GM23248 (cell line): ENCODE measurements at regions not wholly inside any gene's neighbourhood (a gene's known extent, or its start where the extent isn't known, plus 50 kb on each side); places are given as distances from the start of the nearest gene placed in this dataset.

Source experiments
- DNase-seq: peaks from one replicate; pipeline ENCODE4 v3.0.0-alpha.2; 2015
- H2AFZ ChIP-seq: fragments of 200-600 bp; sonication (generic); 2 replicates; pipeline ENCODE4 v1.6.1; 2016; ENCODE audit warnings: antibody characterized with exemption
- H3F3A ChIP-seq: fragments of 200-600 bp; sonication (generic); 2 replicates; pipeline ENCODE4 v1.6.1; 2016; ENCODE audit warnings: mild to moderate bottlenecking, antibody characterized with exemption, mixed run types; ENCODE audit not compliant: insufficient read depth
- H3K27ac ChIP-seq: fragments of 200-600 bp; sonication (generic); 2 replicates; pipeline ENCODE4 v1.5.1; 2016; ENCODE audit warnings: mild to moderate bottlenecking
- H3K27me3 ChIP-seq: fragments of 200-600 bp; sonication (generic); replicated peaks from 2 replicates; pipeline ENCODE4 v1.6.1; 2016; ENCODE audit warnings: mild to moderate bottlenecking; ENCODE audit not compliant: insufficient read depth
- H3K36me3 ChIP-seq: fragments of 200-600 bp; sonication (generic); 2 replicates; pipeline ENCODE4 v1.6.1; 2016; ENCODE audit warnings: low read depth, mild to moderate bottlenecking
- H3K4me1 ChIP-seq: fragments of 200-600 bp; sonication (generic); 2 replicates; pipeline ENCODE4 v1.6.1; 2016; ENCODE audit warnings: mild to moderate bottlenecking; ENCODE audit not compliant: insufficient read depth
- H3K4me2 ChIP-seq: fragments of 200-600 bp; sonication (generic); one replicate; pipeline ENCODE4 v1.6.1; 2016; ENCODE audit warnings: mild to moderate bottlenecking; ENCODE audit not compliant: unreplicated experiment
- H3K4me3 ChIP-seq: fragments of 200-600 bp; sonication (generic); 2 replicates; pipeline ENCODE4 v1.5.1; 2016; ENCODE audit warnings: mild to moderate bottlenecking
- H3K79me2 ChIP-seq: fragments of 200-600 bp; sonication (generic); 2 replicates; pipeline ENCODE4 v1.6.1; 2016; ENCODE audit warnings: mild to moderate bottlenecking; ENCODE audit not compliant: insufficient read depth
- H3K9ac ChIP-seq: fragments of 200-600 bp; sonication (generic); 2 replicates; pipeline ENCODE4 v1.6.1; 2016; ENCODE audit warnings: mild to moderate bottlenecking
- H3K9me2 ChIP-seq: fragments of 200-600 bp; sonication (generic); 2 replicates; pipeline ENCODE4 v1.6.1; 2016; ENCODE audit warnings: mixed run types, mild to moderate bottlenecking, moderate library complexity; ENCODE audit not compliant: insufficient read depth
- H3K9me3 ChIP-seq: fragments of 200-600 bp; sonication (generic); one replicate; pipeline ENCODE4 v1.6.1; 2017; ENCODE audit warnings: low read depth
- H4K20me1 ChIP-seq: fragments of 200-600 bp; sonication (generic); 2 replicates; pipeline ENCODE4 v1.6.0; 2016; ENCODE audit not compliant: insufficient read depth
- EZH2 ChIP-seq: fragments of 200-600 bp; sonication (generic); IDR thresholded peaks from 2 replicates; pipeline ENCODE4 v1.6.1; 2018; ENCODE audit warnings: antibody characterized with exemption, mild to moderate bottlenecking; ENCODE audit not compliant: insufficient read depth, poor library complexity, severe bottlenecking
- EZH2phosphoT487 ChIP-seq: fragments of 200-600 bp; sonication (generic); IDR thresholded peaks from 2 replicates; pipeline ENCODE4 v1.6.1; 2018; ENCODE audit warnings: antibody characterized with exemption, moderate library complexity, mild to moderate bottlenecking, low read depth; ENCODE audit not compliant: insufficient read depth
- WGBS, 2 experiments: methylation state at CpG; one replicate each; pipeline ENCODE4 v1.1.6; 2015 to 2017; ENCODE audit warnings: low lambda C conversion rate in 2 of 2, low coverage in 1 of 2; ENCODE audit errors: missing lambda C conversion rate in 2 of 2; 5-methylcytosine and 5-hydroxymethylcytosine counted together
- in situ Hi-C: fragments of 300-500 bp; cut with MboI; formaldehyde crosslinking; loops from 2 replicates; pipeline ENCODE4 v1.15.0; 2020

- no peak overlapping the region for H2AFZ ChIP-seq
- TF ChIP-seq EZH2 (no peak), EZH2phosphoT487 (no peak)
- no peaks in the 10 kb centered on the region for H3K36me3 ChIP-seq
- no peaks in the 10 kb centered on the region for H3K9me2 ChIP-seq
- in situ Hi-C loops = no loop called here
- no peaks in the 10 kb centered on the region for H3K9me3 ChIP-seq
- no peak for DNase-seq
- H3K4me2 ChIP-seq = no peak overlapping the region
- no peaks in the 10 kb centered on the region for H4K20me1 ChIP-seq
- no peak overlapping the region for H3K27ac ChIP-seq
- H3K79me2 ChIP-seq = no peaks in the 10 kb centered on the region
- H3F3A ChIP-seq = no peaks in the 10 kb centered on the region
- H3K27me3 ChIP-seq = no peaks in the 10 kb centered on the region
- H3K4me3 ChIP-seq = no peak overlapping the region
- 56 to 61% methylated on average over 9 of the region's 9 CpGs for WGBS, 2 experiments
- H3K4me1 ChIP-seq = no peaks in the 10 kb centered on the region
- no peak overlapping the region for H3K9ac ChIP-seq
Measured at GRCh38 chr17:14604591-14605266, 303.8 kb downstream of the HS3ST3B1 start.

GRCh38 chr17:14596224-14596623, 295.3 kb downstream of the HS3ST3B1 start:
- H4K20me1 ChIP-seq = no peaks in the 10 kb centered on the region
- no peaks in the 10 kb centered on the region for H3F3A ChIP-seq
- 40 to 47% methylated on average over 4 of the region's 4 CpGs for WGBS, 2 experiments
- H3K36me3 ChIP-seq = no peaks in the 10 kb centered on the region
- no peak overlapping the region for H3K4me2 ChIP-seq
- H3K27ac ChIP-seq = no peak overlapping the region
- H3K9me3 ChIP-seq = no peaks in the 10 kb centered on the region
- no peak overlapping the region for H3K9ac ChIP-seq
- no peaks in the 10 kb centered on the region for H3K79me2 ChIP-seq
- H2AFZ ChIP-seq = no peak overlapping the region
- H3K4me1 ChIP-seq = no peaks in the 10 kb centered on the region
- TF ChIP-seq EZH2 = no peak
- TF ChIP-seq EZH2phosphoT487 = no peak
- H3K27me3 ChIP-seq = peaks cover 5% of the 10 kb centered on the region; the same call in 1 of the 2 replicates
- in situ Hi-C loops = loop anchor here (25.0 kb wide), 1 partner anchor 91 kb away; no protein-coding TSS in a partner anchor
- no peaks in the 10 kb centered on the region for H3K9me2 ChIP-seq
- DNase-seq = no peak
- H3K4me3 ChIP-seq = no peak overlapping the region

DNA sequence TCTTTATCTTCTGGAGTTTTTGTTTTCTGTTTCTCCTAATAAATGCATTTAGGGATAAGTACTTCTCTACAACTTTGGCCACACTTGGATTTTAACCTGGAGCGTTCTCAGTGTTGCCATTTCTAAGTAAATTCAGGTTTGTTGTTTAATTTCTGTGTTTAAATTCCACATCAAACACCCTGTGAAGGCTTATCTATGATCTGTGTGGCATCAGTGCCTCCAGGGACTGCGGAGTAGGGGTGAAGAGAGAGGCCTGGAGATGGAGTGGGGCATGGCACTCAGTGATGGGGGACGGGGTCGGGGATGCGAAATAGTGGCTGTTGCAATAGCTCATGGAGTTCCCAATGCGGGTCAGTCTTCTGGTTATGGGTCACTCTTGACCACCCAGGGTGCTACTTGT, 294.8 kb downstream of the HS3ST3B1 start:
- no peak overlapping the region for H3K9ac ChIP-seq
- WGBS, 2 experiments = 59 to 70% methylated on average over 6 of the region's 6 CpGs
- in situ Hi-C loops = loop anchor here (25.0 kb wide), 1 partner anchor 92 kb away; no protein-coding TSS in a partner anchor
- H3K36me3 ChIP-seq = no peaks in the 10 kb centered on the region
- TF ChIP-seq EZH2 (no peak), EZH2phosphoT487 (no peak)
- H3K4me2 ChIP-seq = no peak overlapping the region
- no peaks in the 10 kb centered on the region for H4K20me1 ChIP-seq
- no peak for DNase-seq
- H3F3A ChIP-seq = no peaks in the 10 kb centered on the region
- H2AFZ ChIP-seq = no peak overlapping the region
- no peak overlapping the region for H3K4me3 ChIP-seq
- H3K9me3 ChIP-seq = no peaks in the 10 kb centered on the region
- H3K4me1 ChIP-seq = no peaks in the 10 kb centered on the region
- no peaks in the 10 kb centered on the region for H3K9me2 ChIP-seq
- H3K27ac ChIP-seq = no peak overlapping the region
- peaks cover 5% of the 10 kb centered on the region; the same call in 1 of the 2 replicates for H3K27me3 ChIP-seq
- no peaks in the 10 kb centered on the region for H3K79me2 ChIP-seq

GRCh38 chr17:14594690-14595089, 293.8 kb downstream of the HS3ST3B1 start:
- Histone ChIP-seq H3K4me2 (no peak overlapping the region), H3K9me2 (no peaks in the 10 kb centered on the region), H2AFZ (no peak overlapping the region), H3F3A (no peaks in the 10 kb centered on the region), H3K79me2 (no peaks in the 10 kb centered on the region), H4K20me1 (no peaks in the 10 kb centered on the region), H3K4me1 (no peaks in the 10 kb centered on the region), H3K9me3 (no peaks in the 10 kb centered on the region), H3K9ac (no peak overlapping the region), H3K4me3 (no peak overlapping the region), H3K36me3 (no peaks in the 10 kb centered on the region), H3K27me3 (peaks cover 5% of the 10 kb centered on the region; the same call in 1 of the 2 replicates), H3K27ac (no peak overlapping the region)
- WGBS, 2 experiments = 72 to 73% methylated on average over 5 of the region's 5 CpGs
- in situ Hi-C loops = loop anchor here (25.0 kb wide), 1 partner anchor 93 kb away; no protein-coding TSS in a partner anchor
- TF ChIP-seq EZH2phosphoT487 (no peak), EZH2 (no peak)
- no peak for DNase-seq
